ENCODE measurements at regions not wholly inside any gene's neighbourhood (a gene's known extent, or its start where the extent isn't known, plus 50 kb on each side); places are given as distances from the start of the nearest gene placed in this dataset.

GRCh38 chr7:68311958-68312357 is 1286.3 kb upstream of the AUTS2 start:
- ATAC-seq (replicated peaks in 1 of 2) (no peak), DNase-seq (no peak)
- no peaks in the 10 kb centered on the region for H3K4me1 Mint-ChIP-seq (ENCODE audit: low read depth)
- no peaks in the 10 kb centered on the region for H3K27me3 Mint-ChIP-seq (ENCODE audit: low read depth)
- H3K4me3 Mint-ChIP-seq = no peak overlapping the region
- H3K27ac Mint-ChIP-seq = no peak overlapping the region
- H3K36me3 Mint-ChIP-seq (ENCODE audit: insufficient read depth in 2 of 2) = peaks cover 2 to 5% of the 10 kb centered on the region in 2 donors
- peaks cover 14 to 16% of the 10 kb centered on the region in 2 donors for H3K9me3 Mint-ChIP-seq

GRCh38 chr7:68313806-68314205 is 1284.5 kb upstream of the AUTS2 start:
- H3K9me3 Mint-ChIP-seq = peaks cover 15 to 16% of the 10 kb centered on the region in 2 donors
- H3K4me1 Mint-ChIP-seq (ENCODE audit: low read depth) = no peaks in the 10 kb centered on the region
- ATAC-seq (replicated peaks in 1 of 2) (no peak), DNase-seq (no peak)
- H3K4me3 Mint-ChIP-seq = no peak overlapping the region
- peaks cover 2 to 5% of the 10 kb centered on the region in 2 donors for H3K36me3 Mint-ChIP-seq (ENCODE audit: insufficient read depth in 2 of 2)
- H3K27me3 Mint-ChIP-seq (ENCODE audit: low read depth) = no peaks in the 10 kb centered on the region
- H3K27ac Mint-ChIP-seq = no peak overlapping the region

- Mint-ChIP-seq H3K27ac (no peak overlapping the region), H3K36me3 (ENCODE audit: insufficient read depth in 2 of 2) (peaks cover 2 to 5% of the 10 kb centered on the region in 2 donors), H3K9me3 (peaks cover 13 to 16% of the 10 kb centered on the region in 2 donors), H3K4me3 (no peak overlapping the region), H3K4me1 (ENCODE audit: low read depth) (no peaks in the 10 kb centered on the region), H3K27me3 (ENCODE audit: low read depth) (no peaks in the 10 kb centered on the region)
- DNase-seq (no peak), ATAC-seq (replicated peaks in 1 of 2) (no peak)
Measured at GRCh38 chr7:68314208-68314607, 1284.1 kb upstream of the AUTS2 start.

DNA sequence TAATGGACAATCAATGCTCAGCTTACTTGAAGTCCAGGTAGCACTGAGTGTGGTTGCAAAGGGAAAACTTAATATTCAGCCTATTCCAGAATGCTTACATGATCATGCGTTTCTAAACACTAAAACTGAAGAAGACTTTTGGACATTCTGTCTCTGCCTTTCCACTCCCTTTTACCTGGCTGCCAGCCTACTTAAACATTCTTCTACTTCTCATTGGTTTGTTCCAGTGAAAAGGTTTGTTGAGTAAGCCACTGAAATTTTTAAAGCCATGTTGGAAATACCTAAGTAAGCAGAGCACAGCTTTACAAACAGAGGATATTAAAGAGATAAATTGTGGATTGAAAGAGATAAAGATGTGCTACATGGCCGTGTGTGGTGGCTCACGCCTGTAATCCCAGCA is 1280.8 kb upstream of the AUTS2 start:
- Mint-ChIP-seq H3K4me1 (ENCODE audit: low read depth) (no peaks in the 10 kb centered on the region), H3K27ac (no peak overlapping the region), H3K9me3 (peaks cover 6 to 14% of the 10 kb centered on the region in 2 donors), H3K4me3 (no peak overlapping the region), H3K27me3 (ENCODE audit: low read depth) (no peaks in the 10 kb centered on the region), H3K36me3 (ENCODE audit: insufficient read depth in 2 of 2) (peaks cover 0 to 4% of the 10 kb centered on the region in 2 donors)
- DNase-seq = no peak
- no peak for ATAC-seq (replicated peaks in 1 of 2)

DNA sequence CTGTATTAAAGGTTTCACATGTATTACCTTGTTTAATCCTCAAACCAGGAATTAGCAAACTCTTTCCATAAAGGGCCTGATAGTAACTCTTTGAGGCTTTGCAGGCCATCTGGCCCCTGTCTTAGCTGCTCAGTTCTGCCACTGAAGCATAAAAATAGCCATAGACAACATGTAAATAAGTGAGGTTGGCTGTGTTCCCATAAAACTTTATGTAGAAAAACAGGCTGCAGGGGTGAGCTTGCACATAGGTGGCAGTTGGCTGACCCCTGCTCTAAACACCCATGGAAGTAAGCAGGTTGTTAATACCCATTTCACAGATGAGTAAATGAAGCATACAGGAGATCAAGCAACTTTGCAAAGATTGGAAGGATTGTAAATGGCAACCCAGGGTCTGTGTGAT is 1279.2 kb upstream of the AUTS2 start:
- ATAC-seq (replicated peaks in 1 of 2) = no peak

DNA sequence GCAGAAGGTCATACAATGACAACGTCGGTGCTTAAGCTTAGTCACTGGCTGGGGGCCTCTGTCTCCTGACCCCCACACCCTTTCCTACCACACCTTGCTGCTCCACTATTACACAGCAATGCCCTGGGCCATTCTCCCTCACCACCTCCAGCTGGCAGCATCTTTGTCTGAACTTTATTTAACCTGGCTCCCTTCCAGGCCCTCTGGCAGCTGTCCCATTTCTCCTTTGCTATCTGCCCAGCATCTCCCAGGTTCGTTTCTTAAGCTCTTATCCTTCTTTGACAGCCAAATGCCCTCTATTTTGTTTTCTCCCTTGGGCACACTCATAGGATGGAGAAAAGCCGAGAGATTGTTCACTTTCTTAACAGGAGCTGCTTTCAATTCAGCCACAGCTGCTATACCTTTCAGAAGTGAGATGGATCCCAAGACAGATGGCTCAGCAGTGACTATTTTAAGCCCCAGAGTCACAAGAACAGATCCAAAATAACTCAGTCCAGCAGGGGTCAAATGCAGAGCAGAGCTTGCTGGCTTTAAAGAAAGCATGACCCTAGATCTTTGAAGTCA is 1277.1 kb upstream of the AUTS2 start:
- H3K27me3 Mint-ChIP-seq (ENCODE audit: low read depth) = no peaks in the 10 kb centered on the region
- H3K4me3 Mint-ChIP-seq = no peak overlapping the region
- H3K36me3 Mint-ChIP-seq (ENCODE audit: insufficient read depth in 2 of 2) = peaks cover 0 to under 1% of the 10 kb centered on the region in 2 donors
- no peak overlapping the region for H3K27ac Mint-ChIP-seq
- no peaks in the 10 kb centered on the region for H3K4me1 Mint-ChIP-seq (ENCODE audit: low read depth)
- DNase-seq = no peak
- peaks cover 2 to 12% of the 10 kb centered on the region in 2 donors for H3K9me3 Mint-ChIP-seq
- ATAC-seq (replicated peaks in 1 of 2) = no peak

More for the DNA sequence above, 1279.2 kb upstream of the AUTS2 start:
- H3K4me3 Mint-ChIP-seq = no peak overlapping the region
- DNase-seq = no peak
- H3K9me3 Mint-ChIP-seq = peaks cover 0 to 9% of the 10 kb centered on the region in 2 donors
- H3K27me3 Mint-ChIP-seq (ENCODE audit: low read depth) = no peaks in the 10 kb centered on the region
- H3K27ac Mint-ChIP-seq = no peak overlapping the region
- H3K36me3 Mint-ChIP-seq (ENCODE audit: insufficient read depth in 2 of 2) = no peaks in the 10 kb centered on the region
- H3K4me1 Mint-ChIP-seq (ENCODE audit: low read depth) = no peaks in the 10 kb centered on the region

- Mint-ChIP-seq H3K36me3 (ENCODE audit: insufficient read depth in 2 of 2) (peaks cover 0 to 2% of the 10 kb centered on the region in 2 donors), H3K9me3 (peaks cover 5 to 15% of the 10 kb centered on the region in 2 donors), H3K4me3 (no peak overlapping the region), H3K4me1 (ENCODE audit: low read depth) (no peaks in the 10 kb centered on the region), H3K27me3 (ENCODE audit: low read depth) (no peaks in the 10 kb centered on the region), H3K27ac (no peak overlapping the region)
- DNase-seq (no peak), ATAC-seq (replicated peaks in 1 of 2) (no peak)
Measured at GRCh38 chr7:68321776-68322496, 1276.3 kb upstream of the AUTS2 start.

DNA sequence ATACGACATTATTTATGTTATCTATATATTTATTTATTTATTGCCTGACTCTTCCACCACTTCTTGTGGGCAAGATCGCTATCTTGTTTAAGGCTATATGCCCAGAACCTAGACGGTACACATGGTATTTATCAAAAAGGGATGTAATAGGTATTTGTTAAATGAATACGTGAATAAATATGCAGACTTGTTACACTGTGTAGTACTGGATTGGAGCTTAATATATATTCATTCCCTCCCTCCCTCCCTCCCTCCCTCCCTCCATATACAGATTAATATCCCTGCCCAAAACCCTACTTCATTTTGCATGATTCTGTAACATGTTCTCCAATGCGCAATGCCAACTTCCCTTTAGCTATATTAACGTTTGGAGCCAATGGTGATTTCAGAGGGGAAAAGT is 1273.7 kb upstream of the AUTS2 start:
- peaks cover 5 to 9% of the 10 kb centered on the region in 2 donors for H3K9me3 Mint-ChIP-seq
- DNase-seq (no peak), ATAC-seq (replicated peaks in 1 of 2) (no peak)
- no peak overlapping the region for H3K4me3 Mint-ChIP-seq
- H3K27me3 Mint-ChIP-seq (ENCODE audit: low read depth) = no peaks in the 10 kb centered on the region
- H3K4me1 Mint-ChIP-seq (ENCODE audit: low read depth) = no peaks in the 10 kb centered on the region
- H3K36me3 Mint-ChIP-seq (ENCODE audit: insufficient read depth in 2 of 2) = peaks cover 2% of the 10 kb centered on the region in 2 donors
- H3K27ac Mint-ChIP-seq = no peak overlapping the region

DNA sequence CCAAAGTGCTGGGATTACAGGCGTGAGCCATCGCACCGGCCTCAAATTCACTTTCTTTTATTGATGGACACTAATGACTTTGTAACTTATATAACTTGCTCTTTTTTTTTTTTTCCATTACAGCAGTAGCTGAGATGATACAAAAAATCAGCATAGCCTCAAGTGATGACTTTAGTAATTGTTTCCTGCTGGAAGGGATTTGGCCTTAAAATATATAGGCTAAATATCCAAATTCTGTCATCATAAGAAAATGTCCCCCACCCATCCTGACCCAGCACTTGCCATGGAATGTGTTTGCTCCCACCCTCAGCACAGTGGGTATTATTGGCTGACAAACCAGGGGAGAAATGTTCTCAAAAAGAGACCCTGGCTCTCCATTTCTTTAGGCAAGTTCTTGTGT is 1264.1 kb upstream of the AUTS2 start:
- DNase-seq = no peak
- Mint-ChIP-seq H3K27me3 (ENCODE audit: low read depth) (no peaks in the 10 kb centered on the region), H3K4me3 (no peak overlapping the region), H3K36me3 (ENCODE audit: insufficient read depth in 2 of 2) (peaks cover 0 to 4% of the 10 kb centered on the region in 2 donors), H3K4me1 (ENCODE audit: low read depth) (no peaks in the 10 kb centered on the region), H3K9me3 (peaks cover 5 to 13% of the 10 kb centered on the region in 2 donors), H3K27ac (no peak overlapping the region)
- no peak for ATAC-seq (replicated peaks in 1 of 2)

- Mint-ChIP-seq H3K9me3 (peaks cover 5 to 13% of the 10 kb centered on the region in 2 donors), H3K36me3 (ENCODE audit: insufficient read depth in 2 of 2) (peaks cover 0 to 4% of the 10 kb centered on the region in 2 donors), H3K27me3 (ENCODE audit: low read depth) (no peaks in the 10 kb centered on the region), H3K27ac (no peak overlapping the region), H3K4me1 (ENCODE audit: low read depth) (no peaks in the 10 kb centered on the region), H3K4me3 (no peak overlapping the region)
- DNase-seq = no peak
- no peak for ATAC-seq (replicated peaks in 1 of 2)
Measured at GRCh38 chr7:68334636-68335272, 1263.5 kb upstream of the AUTS2 start.

GRCh38 chr7:68336594-68336993 is 1261.7 kb upstream of the AUTS2 start:
- DNase-seq (no peak), ATAC-seq (replicated peaks in 1 of 2) (no peak)
- Mint-ChIP-seq H3K27me3 (ENCODE audit: low read depth) (no peaks in the 10 kb centered on the region), H3K36me3 (ENCODE audit: insufficient read depth in 2 of 2) (peaks cover 0 to 1% of the 10 kb centered on the region in 2 donors), H3K27ac (no peak overlapping the region), H3K4me1 (ENCODE audit: low read depth) (no peaks in the 10 kb centered on the region), H3K4me3 (no peak overlapping the region), H3K9me3 (peaks cover 5 to 13% of the 10 kb centered on the region in 2 donors)

- H3K27ac Mint-ChIP-seq = no peak overlapping the region
- no peak for ATAC-seq (replicated peaks in 1 of 2)
- peaks cover 2 to 4% of the 10 kb centered on the region in 2 donors for H3K36me3 Mint-ChIP-seq (ENCODE audit: insufficient read depth in 2 of 2)
- no peak for DNase-seq
- H3K4me3 Mint-ChIP-seq = no peak overlapping the region
- no peaks in the 10 kb centered on the region for H3K27me3 Mint-ChIP-seq (ENCODE audit: low read depth)
- no peaks in the 10 kb centered on the region for H3K4me1 Mint-ChIP-seq (ENCODE audit: low read depth)
- H3K9me3 Mint-ChIP-seq = peaks cover 10 to 18% of the 10 kb centered on the region in 2 donors
Measured at GRCh38 chr7:68348401-68348800, 1249.9 kb upstream of the AUTS2 start.

DNA sequence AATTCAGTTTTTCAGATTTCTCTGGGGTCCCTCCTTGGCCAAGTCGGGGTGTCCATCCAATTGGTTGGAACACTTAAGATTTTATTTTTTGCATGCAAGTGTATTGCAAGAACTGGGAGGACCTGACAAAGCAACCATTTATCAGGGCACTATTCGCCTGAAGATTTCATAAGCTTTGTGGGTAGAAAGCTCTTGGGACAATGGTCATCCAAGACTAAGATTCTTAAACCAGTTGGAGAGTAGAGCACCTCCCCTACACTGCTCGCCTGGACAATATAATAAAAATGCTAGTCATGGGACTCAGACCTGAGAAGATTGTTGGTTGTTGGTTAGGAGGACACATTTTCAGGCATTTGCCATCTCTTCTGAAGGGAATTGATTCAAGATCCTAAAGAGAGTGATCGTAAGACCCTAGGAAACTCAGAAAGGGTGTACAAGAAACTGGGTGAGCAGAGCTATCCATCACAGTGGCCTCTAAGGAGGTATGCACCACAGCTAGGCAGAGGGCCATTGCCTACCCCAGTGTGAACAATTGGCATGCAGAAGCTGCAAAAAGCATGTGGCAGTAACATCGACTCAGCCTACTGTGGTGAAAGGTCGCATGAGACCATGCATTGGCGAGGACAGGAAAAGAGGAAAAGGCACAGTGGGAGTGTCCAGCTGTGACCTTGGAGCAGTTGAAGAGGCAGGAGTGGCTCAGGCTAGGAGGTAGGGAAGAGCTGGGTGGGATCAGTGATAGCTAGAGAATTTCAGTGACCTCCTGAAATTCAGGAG is 1235.3 kb upstream of the AUTS2 start:
- ATAC-seq (replicated peaks in 1 of 2) = no peak
- Mint-ChIP-seq H3K9me3 (peaks cover 8 to 14% of the 10 kb centered on the region in 2 donors), H3K4me3 (no peak overlapping the region), H3K27me3 (ENCODE audit: low read depth) (no peaks in the 10 kb centered on the region), H3K27ac (no peak overlapping the region), H3K36me3 (ENCODE audit: insufficient read depth in 2 of 2) (no peaks in the 10 kb centered on the region), H3K4me1 (ENCODE audit: low read depth) (no peaks in the 10 kb centered on the region)
- DNase-seq = no peak

All from activated T-cell treated with anti-CD3 and anti-CD28 coated beads, Interleukin-2, amount 50 U/mL, for 72 hours (primary cell).